ENCODE measurements at regions not wholly inside any gene's neighbourhood (a gene's known extent, or its start where the extent isn't known, plus 50 kb on each side); places are given as distances from the start of the nearest gene placed in this dataset.

GRCh38 chr16:86124321-86124720 is 225.4 kb downstream of the IRF8 start:
- DNase-seq, result no peak

- no peak for DNase-seq
Observed at GRCh38 chr16:86126891-86127290, 227.9 kb downstream of the IRF8 start.

- DNase-seq, result no peak
Observed at GRCh38 chr16:86127366-86127765, 228.4 kb downstream of the IRF8 start.

GRCh38 chr16:86128246-86128645 is 229.3 kb downstream of the IRF8 start:
- no peak for DNase-seq

- no peak for DNase-seq
Observed at GRCh38 chr16:86129541-86129940, 230.6 kb downstream of the IRF8 start.

- no peak for DNase-seq
Observed at GRCh38 chr16:86133377-86133776, 234.4 kb downstream of the IRF8 start.

GRCh38 chr16:86133847-86134375 is 234.9 kb downstream of the IRF8 start:
- no peak for DNase-seq

- DNase-seq, result no peak
Observed at GRCh38 chr16:86134802-86135461, 236.0 kb downstream of the IRF8 start.

- no peak for DNase-seq
Observed at GRCh38 chr16:86137359-86137758, 238.4 kb downstream of the IRF8 start.

GRCh38 chr16:86138121-86139085 is 239.4 kb downstream of the IRF8 start:
- no peak for DNase-seq

- DNase-seq, result no peak
Observed at GRCh38 chr16:86142801-86143236, 243.9 kb downstream of the IRF8 start.

GRCh38 chr16:86143666-86144065 is 244.7 kb downstream of the IRF8 start:
- DNase-seq, result no peak

GRCh38 chr16:86145669-86146068 is 246.7 kb downstream of the IRF8 start:
- no peak for DNase-seq

- DNase-seq, result no peak
Observed at GRCh38 chr16:86150641-86151238, 251.8 kb downstream of the IRF8 start.

- DNase-seq, result no peak
Observed at GRCh38 chr16:86151239-86151851, 252.4 kb downstream of the IRF8 start.

- no peak for DNase-seq
Observed at GRCh38 chr16:86156155-86156554, 257.2 kb downstream of the IRF8 start.

GRCh38 chr16:86157616-86158247 is 258.8 kb downstream of the IRF8 start:
- no peak for DNase-seq

- DNase-seq, result no peak
Observed at GRCh38 chr16:86158688-86159360, 259.9 kb downstream of the IRF8 start.

- no peak for DNase-seq
Observed at GRCh38 chr16:86165479-86165878, 266.5 kb downstream of the IRF8 start.

GRCh38 chr16:86166414-86166813 is 267.5 kb downstream of the IRF8 start:
- no peak for DNase-seq

GRCh38 chr16:86167061-86167460 is 268.1 kb downstream of the IRF8 start:
- DNase-seq, result no peak

- no peak for DNase-seq
Observed at GRCh38 chr16:86170720-86171119, 271.8 kb downstream of the IRF8 start.

All from activated CD8-positive, alpha-beta memory T cell treated with anti-CD3 and anti-CD28 coated beads for 24 hours (primary cell).